A549 (cell line): ENCODE measurements at regions not wholly inside any gene's neighbourhood (a gene's known extent, or its start where the extent isn't known, plus 50 kb on each side); places are given as distances from the start of the nearest gene placed in this dataset.

Source experiments
- CHD2 ChIP-seq: fragments of 150-350 bp; IDR thresholded peaks from 2 replicates; pipeline ENCODE4 v1.6.1; 2014; ENCODE audit warnings: low read length; ENCODE audit not compliant: partially characterized antibody
- CTCF ChIP-seq: fragments of >200 bp; sonication (Bioruptor Twin); formaldehyde crosslinking; IDR thresholded peaks from 3 replicates; pipeline ENCODE4 v1.5.1; 2016
- EP300 ChIP-seq, 2 experiments: fragments of >200 bp; sonication (Bioruptor Twin); formaldehyde crosslinking; IDR thresholded peaks; 2 replicates in 1 of 2; 3 replicates in 1 of 2; pipeline ENCODE4 v1.6.1; 2016 to 2017
- HDAC2 ChIP-seq: fragments of 200-600 bp; sonication (generic); IDR thresholded peaks from 2 replicates; pipeline ENCODE4 v1.6.1; 2016
- RCOR1 ChIP-seq: fragments of 150-350 bp; IDR thresholded peaks from 2 replicates; pipeline ENCODE4 v1.6.1; 2014; ENCODE audit warnings: antibody characterized with exemption, low read length, low read depth
- SMC3 ChIP-seq: fragments of >200 bp; sonication (Bioruptor Twin); formaldehyde crosslinking; IDR thresholded peaks from 3 replicates; pipeline ENCODE4 v1.6.1; 2018; ENCODE audit warnings: inconsistent platforms
- TF ChIP-seq, protein P1 (sequence below): fragments of 450-650 bp; IDR thresholded peaks from 2 replicates; pipeline ENCODE4 v1.6.1; 2014; ENCODE audit warnings: antibody characterized with exemption

- TF ChIP-seq CTCF: no peak
- no peak for TF ChIP-seq SMC3
- no peak for TF ChIP-seq CHD2
- no peak for TF ChIP-seq EP300 (IDR thresholded peaks at IDR 0.05)
- no peak for TF ChIP-seq RCOR1
- TF ChIP-seq, protein P1, sequence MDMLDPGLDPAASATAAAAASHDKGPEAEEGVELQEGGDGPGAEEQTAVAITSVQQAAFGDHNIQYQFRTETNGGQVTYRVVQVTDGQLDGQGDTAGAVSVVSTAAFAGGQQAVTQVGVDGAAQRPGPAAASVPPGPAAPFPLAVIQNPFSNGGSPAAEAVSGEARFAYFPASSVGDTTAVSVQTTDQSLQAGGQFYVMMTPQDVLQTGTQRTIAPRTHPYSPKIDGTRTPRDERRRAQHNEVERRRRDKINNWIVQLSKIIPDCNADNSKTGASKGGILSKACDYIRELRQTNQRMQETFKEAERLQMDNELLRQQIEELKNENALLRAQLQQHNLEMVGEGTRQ: no peak
- no peak for TF ChIP-seq HDAC2
Observed at GRCh38 chr2:128464456-128464855, 145.8 kb upstream of the HS6ST1 start.
